ENCODE measurements at regions not wholly inside any gene's neighbourhood (a gene's known extent, or its start where the extent isn't known, plus 50 kb on each side); places are given as distances from the start of the nearest gene placed in this dataset.

GRCh38 chr9:30301271-30301963 lies 2083.0 kb upstream of the ACO1 start:
- no peaks in the 10 kb centered on the region for H3K27me3 ChIP-seq (replicated peaks in 1 of 2; ENCODE audit: control insufficient read depth in 2 of 2, insufficient read depth in 2 of 2, low read length in 1 of 2)
- TF ChIP-seq SMAD1 (IDR thresholded peaks at IDR 0.05; ENCODE audit: low read depth, partially characterized antibody) (no peak), JUND (IDR thresholded peaks at IDR 0.05; ENCODE audit: low read depth, low read length) (no peak), HSF1 (IDR thresholded peaks at IDR 0.05; ENCODE audit: low read depth, low read length) (no peak), ZBED1 (IDR thresholded peaks at IDR 0.05; ENCODE audit: borderline replicate concordance) (no peak), POLR2A (IDR thresholded peaks at IDR 0.05; ENCODE audit: low read depth, low read length) (no peak), E2F4 (IDR thresholded peaks at IDR 0.05; ENCODE audit: low read depth, low read length) (no peak), IKZF1 (conservative IDR thresholded peaks at IDR 0.05) (no peak), MTA2 (IDR thresholded peaks at IDR 0.05; ENCODE audit: low read depth) (no peak)
- no peak overlapping the region for H3K4me2 ChIP-seq (ENCODE audit: control insufficient read depth, insufficient read depth)
- no peak overlapping the region for H3K27ac ChIP-seq (ENCODE audit: control insufficient read depth, insufficient read depth)
- H3K4me1 ChIP-seq (ENCODE audit: control insufficient read depth, insufficient read depth, low read length): no peaks in the 10 kb centered on the region
- BruUV-seq (replicated peaks): no TSS peak
- H3K9me3 ChIP-seq (replicated peaks; ENCODE audit: control insufficient read depth, insufficient read depth, low read length): no peaks in the 10 kb centered on the region
- ChIA-PET SMC1A (ENCODE audit: uncharacterized antibody, unreplicated experiment) (interaction anchor here (0.8 kb wide), 1 partner anchor 19 kb away, joined by 3 read pairs; no protein-coding TSS in a partner anchor), RAD21 (ENCODE audit: unreplicated experiment) (no interaction called here), CTCF (interaction anchor here (0.6 kb wide), 1 partner anchor 397 kb away, joined by 3 read pairs; no protein-coding TSS in a partner anchor), POLR2A (no interaction called here)
- ATAC-seq: peak; percentile 40; the same call in 1 of the 3 replicates
- intact Hi-C loops (cut with micrococcal nuclease; ENCODE audit: unreplicated experiment) (no loop called here), in situ Hi-C loops (cut with MboI) (no loop called here)
- no peaks in the 10 kb centered on the region for H3K36me3 ChIP-seq (ENCODE audit: control insufficient read depth in 2 of 2, insufficient read depth in 2 of 2, low read length in 1 of 2)
- WGBS (ENCODE audit: insufficient coverage, insufficient replicate concordance, low lambda C conversion rate, missing lambda C conversion rate): 15% methylated on average over 5 of the region's 5 CpGs
- no peak overlapping the region for H3K9ac ChIP-seq (ENCODE audit: control insufficient read depth, insufficient read depth, low read length)
- H2AFZ ChIP-seq (ENCODE audit: control insufficient read depth, low read depth, low read length): no peak overlapping the region
- DNase-seq (ENCODE audit: low read depth, low spot score): no peak
- H4K20me1 ChIP-seq (ENCODE audit: control insufficient read depth, insufficient read depth): no peaks in the 10 kb centered on the region
- no peak for FAIRE-seq
- no peaks in the 10 kb centered on the region for H3K79me2 ChIP-seq (ENCODE audit: control insufficient read depth, insufficient read depth, low read length)
- H3K4me3 ChIP-seq: no peak overlapping the region
